Activated CD8-positive, alpha-beta T cell treated with anti-CD3 and anti-CD28 coated beads for 36 hours (primary cell): ENCODE measurements at regions not wholly inside any gene's neighbourhood (a gene's known extent, or its start where the extent isn't known, plus 50 kb on each side); places are given as distances from the start of the nearest gene placed in this dataset.

Experiments used
- ATAC-seq: fragments of 200-7000 bp; cut with Tn5 transposase; one replicate; pipeline ENCODE4 v1.10.0; 2021; ENCODE audit warnings: mild to moderate bottlenecking, moderate library complexity
- CTCF ChIA-PET: fragments of 350-600 bp; sonication (Branson Sonifier 250); formaldehyde crosslinking; loops from one replicate; lab custom pipeline; 2021; ENCODE audit warnings: antibody characterized with exemption; lab: Charles Lee
- POLR2A ChIA-PET: fragments of 350-600 bp; sonication (Branson Sonifier 250); formaldehyde crosslinking; loops from one replicate; lab custom pipeline; 2021; ENCODE audit warnings: antibody characterized with exemption; lab: Charles Lee
- DNase-seq: peaks from one replicate; pipeline ENCODE4 v3.0.0-alpha.2; 2020
- H3K27ac Mint-ChIP-seq: one replicate; pipeline ENCODE4 v1.8.0; 2021; ENCODE audit warnings: mild to moderate bottlenecking, mixed read lengths
- H3K27me3 Mint-ChIP-seq: one replicate; pipeline ENCODE4 v1.8.0; 2021; ENCODE audit warnings: mixed read lengths
- H3K36me3 Mint-ChIP-seq: one replicate; pipeline ENCODE4 v1.8.0; 2021; ENCODE audit warnings: low read depth, mixed read lengths
- H3K4me1 Mint-ChIP-seq: one replicate; pipeline ENCODE4 v1.8.0; 2021; ENCODE audit warnings: low read depth, mixed read lengths
- H3K4me3 Mint-ChIP-seq: one replicate; pipeline ENCODE4 v1.8.0; 2021; ENCODE audit warnings: mild to moderate bottlenecking, moderate library complexity, mixed read lengths
- H3K9me3 Mint-ChIP-seq: one replicate; pipeline ENCODE4 v1.8.0; 2021; ENCODE audit warnings: mixed read lengths
- CTCF ChIP-seq: fragments of 200-600 bp; IDR thresholded peaks from one replicate; pipeline ENCODE4 v1.8.0; 2022; ENCODE audit warnings: antibody characterized with exemption, mild to moderate bottlenecking
- intact Hi-C: fragments of 100-400 bp; cut with micrococcal nuclease; formaldehyde crosslinking; loops from one replicate; pipeline ENCODE4 v1.10.0; 2022

- POLR2A ChIA-PET, result interaction anchor here (0.7 kb wide), 1 partner anchor 348 kb away, joined by 3 read pairs; no protein-coding TSS in a partner anchor
- H3K27me3 Mint-ChIP-seq, result no peaks in the 10 kb centered on the region
- H3K36me3 Mint-ChIP-seq, result no peaks in the 10 kb centered on the region
- no peak for TF ChIP-seq CTCF
- intact Hi-C loops, result no loop called here
- no peak overlapping the region for H3K27ac Mint-ChIP-seq
- no peak overlapping the region for H3K4me3 Mint-ChIP-seq
- DNase-seq (no peak), ATAC-seq (no peak)
- H3K4me1 Mint-ChIP-seq, result no peaks in the 10 kb centered on the region
- CTCF ChIA-PET, result no interaction called here
- no peaks in the 10 kb centered on the region for H3K9me3 Mint-ChIP-seq
These were observed 144.1 kb upstream of the B3GAT1 start for GRCh38 chr11:134556186-134556585.

GRCh38 chr11:134555510-134555909 lies 143.5 kb upstream of the B3GAT1 start:
- intact Hi-C loops, result no loop called here
- Mint-ChIP-seq H3K27ac (no peak overlapping the region), H3K9me3 (no peaks in the 10 kb centered on the region), H3K4me1 (no peaks in the 10 kb centered on the region), H3K36me3 (no peaks in the 10 kb centered on the region), H3K4me3 (no peak overlapping the region), H3K27me3 (peaks cover under 1% of the 10 kb centered on the region)
- no peak for TF ChIP-seq CTCF
- CTCF ChIA-PET, result no interaction called here
- POLR2A ChIA-PET, result interaction anchor here (0.7 kb wide), 1 partner anchor 348 kb away, joined by 3 read pairs; no protein-coding TSS in a partner anchor
- DNase-seq, result no peak
- no peak for ATAC-seq

GRCh38 chr11:134554861-134555260 lies 142.8 kb upstream of the B3GAT1 start:
- H3K36me3 Mint-ChIP-seq, result no peaks in the 10 kb centered on the region
- ChIA-PET CTCF (no interaction called here), POLR2A (no interaction called here)
- intact Hi-C loops, result no loop called here
- H3K9me3 Mint-ChIP-seq, result no peaks in the 10 kb centered on the region
- peaks cover 3% of the 10 kb centered on the region for H3K27me3 Mint-ChIP-seq
- ATAC-seq (no peak), DNase-seq (no peak)
- H3K4me1 Mint-ChIP-seq, result no peaks in the 10 kb centered on the region
- no peak overlapping the region for H3K27ac Mint-ChIP-seq
- no peak for TF ChIP-seq CTCF
- H3K4me3 Mint-ChIP-seq, result no peak overlapping the region

GRCh38 chr11:134554106-134554505 lies 142.1 kb upstream of the B3GAT1 start:
- ChIA-PET CTCF (no interaction called here), POLR2A (no interaction called here)
- Mint-ChIP-seq H3K4me3 (no peak overlapping the region), H3K4me1 (no peaks in the 10 kb centered on the region), H3K27ac (no peak overlapping the region), H3K9me3 (no peaks in the 10 kb centered on the region), H3K27me3 (peaks cover 3% of the 10 kb centered on the region), H3K36me3 (no peaks in the 10 kb centered on the region)
- DNase-seq (no peak), ATAC-seq (no peak)
- intact Hi-C loops, result no loop called here
- TF ChIP-seq CTCF, result no peak

GRCh38 chr11:134552749-134553148 lies 140.7 kb upstream of the B3GAT1 start:
- H3K27me3 Mint-ChIP-seq, result peaks cover 4% of the 10 kb centered on the region
- CTCF ChIA-PET, result no interaction called here
- H3K4me3 Mint-ChIP-seq, result no peak overlapping the region
- no peak overlapping the region for H3K27ac Mint-ChIP-seq
- no peaks in the 10 kb centered on the region for H3K36me3 Mint-ChIP-seq
- ATAC-seq (no peak), DNase-seq (no peak)
- no peaks in the 10 kb centered on the region for H3K4me1 Mint-ChIP-seq
- intact Hi-C loops, result no loop called here
- TF ChIP-seq CTCF, result no peak
- no peaks in the 10 kb centered on the region for H3K9me3 Mint-ChIP-seq
- POLR2A ChIA-PET, result no interaction called here
